H9 (cell line): ENCODE measurements at regions not wholly inside any gene's neighbourhood (a gene's known extent, or its start where the extent isn't known, plus 50 kb on each side); places are given as distances from the start of the nearest gene placed in this dataset.

ENCODE experiments used
- DNase-seq: peaks from one replicate; pipeline ENCODE4 v3.0.0-alpha.2; 2017
- H2AFZ ChIP-seq: one replicate; pipeline ENCODE4 v1.6.1; 2013; ENCODE audit warnings: mild to moderate bottlenecking, low read length, control low read depth, moderate library complexity
- H2AK5ac ChIP-seq: 2 replicates; pipeline ENCODE4 v1.6.1; 2013; ENCODE audit warnings: low read length, control low read depth, mixed read lengths; ENCODE audit not compliant: insufficient read length
- H2BK120ac ChIP-seq: one replicate; pipeline ENCODE4 v1.6.1; 2013; ENCODE audit warnings: low read depth, mild to moderate bottlenecking, low read length, control low read depth, inconsistent platforms; ENCODE audit not compliant: poor library complexity, severe bottlenecking
- H2BK12ac ChIP-seq: 2 replicates; pipeline ENCODE4 v1.6.1; 2013; ENCODE audit warnings: low read length, control low read depth, mixed read lengths, low read depth; ENCODE audit not compliant: insufficient read length
- H2BK15ac ChIP-seq: 2 replicates; pipeline ENCODE4 v1.6.1; 2013; ENCODE audit warnings: low read depth, low read length, control low read depth
- H2BK20ac ChIP-seq: one replicate; pipeline ENCODE4 v1.6.1; 2013; ENCODE audit warnings: low read depth, mild to moderate bottlenecking, low read length, control low read depth, inconsistent platforms; ENCODE audit not compliant: poor library complexity, severe bottlenecking
- H2BK5ac ChIP-seq: 2 replicates; pipeline ENCODE4 v1.6.1; 2013; ENCODE audit warnings: low read length, control low read depth, mixed read lengths; ENCODE audit not compliant: insufficient read length
- H3K14ac ChIP-seq: 2 replicates; pipeline ENCODE4 v1.6.1; 2013; ENCODE audit warnings: low read length, control low read depth; ENCODE audit not compliant: insufficient read depth
- H3K18ac ChIP-seq: 2 replicates; pipeline ENCODE4 v1.6.1; 2013; ENCODE audit warnings: low read depth, mild to moderate bottlenecking, mixed read lengths, low read length, control low read depth; ENCODE audit not compliant: insufficient read length
- H3K23ac ChIP-seq: 2 replicates; pipeline ENCODE4 v1.6.1; 2013; ENCODE audit warnings: low read length, control low read depth, mixed read lengths, low read depth; ENCODE audit not compliant: insufficient read length
- H3K23me2 ChIP-seq: 2 replicates; pipeline ENCODE4 v1.6.1; 2013; ENCODE audit warnings: low read depth, mild to moderate bottlenecking, mixed read lengths, low read length, control low read depth; ENCODE audit not compliant: insufficient read length, poor library complexity, severe bottlenecking
- H3K27ac ChIP-seq: 2 replicates; pipeline ENCODE4 v1.5.1; 2013; ENCODE audit warnings: low read length, control low read depth, mixed read lengths, low read depth; ENCODE audit not compliant: insufficient read length
- H3K27me3 ChIP-seq: 2 replicates; pipeline ENCODE4 v1.6.1; 2013; ENCODE audit warnings: low read length, control low read depth, inconsistent platforms; ENCODE audit not compliant: insufficient read depth
- H3K4ac ChIP-seq: 2 replicates; pipeline ENCODE4 v1.6.1; 2013; ENCODE audit warnings: low read depth, mild to moderate bottlenecking, control low read depth, inconsistent platforms, low read length, moderate library complexity
- H3K4me1 ChIP-seq: 2 replicates; pipeline ENCODE4 v1.6.1; 2013; ENCODE audit warnings: low read length, control low read depth, inconsistent platforms; ENCODE audit not compliant: insufficient read depth
- H3K4me2 ChIP-seq: 2 replicates; pipeline ENCODE4 v1.6.1; 2013; ENCODE audit warnings: low read length, control low read depth, mixed read lengths; ENCODE audit not compliant: insufficient read length, insufficient read depth
- H3K56ac ChIP-seq: 2 replicates; pipeline ENCODE4 v1.6.1; 2013; ENCODE audit warnings: low read depth, mild to moderate bottlenecking, mixed read lengths, low read length, control low read depth; ENCODE audit not compliant: insufficient read length
- H3K79me1 ChIP-seq: 2 replicates; pipeline ENCODE4 v1.6.1; 2013; ENCODE audit warnings: low read depth, mild to moderate bottlenecking, moderate library complexity, low read length, control low read depth, inconsistent platforms; ENCODE audit not compliant: insufficient read depth, poor library complexity, severe bottlenecking
- H3K79me2 ChIP-seq: 2 replicates; pipeline ENCODE4 v1.6.1; 2013; ENCODE audit warnings: low read length, control low read depth, inconsistent platforms; ENCODE audit not compliant: insufficient read depth
- H3K9ac ChIP-seq: 2 replicates; pipeline ENCODE4 v1.6.1; 2013; ENCODE audit warnings: low read length, control low read depth, mixed read lengths; ENCODE audit not compliant: insufficient read length; ENCODE audit errors: extremely low read depth
- H3K9me3 ChIP-seq: one replicate; pipeline ENCODE4 v1.6.1; 2013; ENCODE audit warnings: low read depth, low read length, inconsistent platforms; ENCODE audit not compliant: control insufficient read depth
- H3T11ph ChIP-seq: one replicate; pipeline ENCODE4 v1.6.1; 2013; ENCODE audit warnings: mild to moderate bottlenecking, low read length, control low read depth, inconsistent platforms
- H4K20me1 ChIP-seq: one replicate; pipeline ENCODE4 v1.6.1; 2013; ENCODE audit not compliant: control insufficient read depth, insufficient read length, insufficient read depth
- H4K5ac ChIP-seq: 2 replicates; pipeline ENCODE4 v1.6.1; 2013; ENCODE audit warnings: low read depth, mild to moderate bottlenecking, mixed read lengths, low read length, control low read depth; ENCODE audit not compliant: insufficient read length
- H4K8ac ChIP-seq: replicated peaks from 2 replicates; pipeline ENCODE4 v1.6.1; 2013; ENCODE audit warnings: low read length, control low read depth, mixed read lengths, low read depth; ENCODE audit not compliant: insufficient read length
- H4K91ac ChIP-seq: 2 replicates; pipeline ENCODE4 v1.6.1; 2013; ENCODE audit warnings: low read depth, mild to moderate bottlenecking, moderate library complexity, mixed read lengths, low read length, control low read depth; ENCODE audit not compliant: insufficient read length
- H3K27ac Mint-ChIP-seq, 3 experiments: 2 replicates in 2 of 3; 3 replicates in 1 of 3; pipeline ENCODE4 v1.8.0; 2020 to 2021; ENCODE audit warnings: mixed read lengths in 3 of 3, mild to moderate bottlenecking in 1 of 3, moderate library complexity in 1 of 3
- H3K27me3 Mint-ChIP-seq: 2 replicates; pipeline ENCODE4 v1.8.0; 2021; ENCODE audit warnings: low read depth, mild to moderate bottlenecking, moderate library complexity, mixed read lengths
- H3K36me3 Mint-ChIP-seq, 3 experiments: 2 replicates in 2 of 3; 3 replicates in 1 of 3; pipeline ENCODE4 v1.8.0; 2020 to 2021; ENCODE audit warnings: low read depth in 3 of 3, mixed read lengths in 3 of 3; ENCODE audit not compliant: insufficient read depth in 1 of 3
- H3K4me1 Mint-ChIP-seq, 2 experiments: 2 replicates each; pipeline ENCODE4 v1.8.0; 2020; ENCODE audit warnings: mixed read lengths in 2 of 2
- H3K4me3 Mint-ChIP-seq, 2 experiments: 2 replicates in 1 of 2; 3 replicates in 1 of 2; pipeline ENCODE4 v1.8.0; 2020 to 2021; ENCODE audit warnings: mild to moderate bottlenecking in 2 of 2, mixed read lengths in 2 of 2, moderate library complexity in 1 of 2
- H3K9me3 Mint-ChIP-seq, 2 experiments: 2 replicates in 1 of 2; 3 replicates in 1 of 2; pipeline ENCODE4 v1.8.0; 2020; ENCODE audit warnings: mild to moderate bottlenecking in 2 of 2, mixed read lengths in 2 of 2, moderate library complexity in 1 of 2
- CTCF ChIP-seq: fragments of 200-600 bp; sonication (generic); conservative IDR thresholded peaks from 3 replicates; pipeline ENCODE4 v1.8.0; 2021; ENCODE audit warnings: antibody characterized with exemption, mild to moderate bottlenecking
- WGBS: extraction: QIAGEN DNeasy Blood & Tissue Kit; methylation state at CpG from one replicate; pipeline ENCODE4 v1.1.7; 2013; ENCODE audit warnings: missing lambda C conversion rate, low lambda C conversion rate, mixed read lengths; ENCODE audit not compliant: insufficient read length; ENCODE audit errors: extremely low coverage; 5-methylcytosine and 5-hydroxymethylcytosine counted together

- Histone ChIP-seq H4K5ac (no peak overlapping the region), H2BK15ac (no peak overlapping the region), H2BK120ac (no peak overlapping the region), H3K4me1 (no peaks in the 10 kb centered on the region), H4K91ac (no peak overlapping the region), H3K9me3 (no peaks in the 10 kb centered on the region), H3K27ac (no peak overlapping the region), H2AK5ac (no peak overlapping the region), H2BK12ac (no peak overlapping the region), H3T11ph (no peak overlapping the region), H3K56ac (no peak overlapping the region), H4K8ac (no peak overlapping the region), H3K23ac (no peak overlapping the region), H3K27me3 (no peaks in the 10 kb centered on the region), H2BK5ac (no peak overlapping the region), H3K9ac (no peak overlapping the region), H3K18ac (no peak overlapping the region), H3K79me1 (no peaks in the 10 kb centered on the region), H3K14ac (no peak overlapping the region), H3K4ac (no peak overlapping the region), H2AFZ (no peak overlapping the region), H2BK20ac (no peak overlapping the region), H3K23me2 (no peaks in the 10 kb centered on the region), H3K79me2 (no peaks in the 10 kb centered on the region), H4K20me1 (no peaks in the 10 kb centered on the region), H3K4me2 (no peak overlapping the region)
- no CpG with 5 or more reads among the region's 6 CpGs for WGBS
- Mint-ChIP-seq H3K4me3 (no peak overlapping the region), H3K27me3 (peaks cover 3% of the 10 kb centered on the region; the same call in 1 of the 2 replicates), H3K36me3 (no peaks in the 10 kb centered on the region; a peak in 1 of 7 replicates), H3K9me3 (no peaks in the 10 kb centered on the region; a peak in 1 of 5 replicates), H3K27ac (no peak overlapping the region; a peak in 1 of 7 replicates), H3K4me1 (no peaks in the 10 kb centered on the region)
- TF ChIP-seq CTCF: no peak
- no peak for DNase-seq
Measured at GRCh38 chr1:208511242-208511860, 267.2 kb upstream of the PLXNA2 start.
